ENCODE measurements at regions not wholly inside any gene's neighbourhood (a gene's known extent, or its start where the extent isn't known, plus 50 kb on each side); places are given as distances from the start of the nearest gene placed in this dataset.

- TF ChIP-seq IRF3 (IDR thresholded peaks at IDR 0.05; ENCODE audit: low read depth, low read length): no peak
- TF ChIP-seq TAF1 (IDR thresholded peaks at IDR 0.05; ENCODE audit: borderline replicate concordance, low read depth, low read length): no peak
- TF ChIP-seq PBX3 (IDR thresholded peaks at IDR 0.05): no peak
- TF ChIP-seq YY1 (IDR thresholded peaks at IDR 0.05; ENCODE audit: low read depth): no peak
- TF ChIP-seq EZH2phosphoT487 (IDR thresholded peaks at IDR 0.05; ENCODE audit: borderline replicate concordance, low read depth): no peak
- no peak for TF ChIP-seq GATA2 (CRISPR knock-in tag; IDR thresholded peaks at IDR 0.05)
- TF ChIP-seq JUND (IDR thresholded peaks at IDR 0.05): no peak
- ChIA-PET CTCF (interaction anchor here (1.3 to 1.9 kb wide), 3 partner anchors 11 to 71 kb away, joined by 3 to 7 read pairs (median 3); no protein-coding TSS in a partner anchor), POLR2A (no interaction called here)
- no peaks in the 10 kb centered on the region for H3K9me2 ChIP-seq
- DNase-seq: no peak
- no peak overlapping the region for H3K4me2 ChIP-seq
- H3F3A ChIP-seq (replicated peaks; ENCODE audit: insufficient read depth): peaks cover 20% of the 10 kb centered on the region
- peaks cover 0 to 10% of the 10 kb centered on the region in 2 experiments; a peak in 2 of 4 replicates for H3K4me1 ChIP-seq (ENCODE audit: control insufficient read depth in 1 of 2, insufficient read depth in 2 of 2, low read depth in 1 of 2, low read length in 1 of 2)
- H3K9ac ChIP-seq: no peak overlapping the region
- no peaks in the 10 kb centered on the region for H3K79me2 ChIP-seq (ENCODE audit: insufficient read depth)
- WGBS (ENCODE audit: low lambda C conversion rate): 29% methylated on average over 3 of the region's 3 CpGs
- H3K27ac ChIP-seq (ENCODE audit: low read depth in 2 of 2, low read length in 1 of 2): no peak overlapping the region
- H4K20me1 ChIP-seq (ENCODE audit: insufficient read depth): no peaks in the 10 kb centered on the region
- H3K4me3 ChIP-seq (ENCODE audit: low read depth in 2 of 2, low read length in 1 of 2): no peak overlapping the region
- no peaks in the 10 kb centered on the region for H3K27me3 ChIP-seq (ENCODE audit: insufficient read depth)
- H3K9me3 ChIP-seq: no peaks in the 10 kb centered on the region
- H2AFZ ChIP-seq (ENCODE audit: low read depth): no peak overlapping the region
- H3K36me3 ChIP-seq (replicated peaks in 1 of 2; ENCODE audit: control insufficient read depth in 1 of 2, insufficient read depth in 2 of 2, low read length in 1 of 2): no peaks in the 10 kb centered on the region
Measured at GRCh38 chr14:54104601-54105145, 148.0 kb upstream of the BMP4 start.

GRCh38 chr14:54105406-54105805, 148.8 kb upstream of the BMP4 start:
- 72% methylated on average over 2 of the region's 2 CpGs for WGBS (ENCODE audit: low lambda C conversion rate)
- no peak overlapping the region for H2AFZ ChIP-seq (ENCODE audit: low read depth)
- TF ChIP-seq TAF1 (IDR thresholded peaks at IDR 0.05; ENCODE audit: borderline replicate concordance, low read depth, low read length): no peak
- no peak for TF ChIP-seq SIN3A (IDR thresholded peaks at IDR 0.05; ENCODE audit: borderline replicate concordance, low read depth, low read length)
- no peak for TF ChIP-seq EP300 (IDR thresholded peaks at IDR 0.05; ENCODE audit: borderline replicate concordance in 1 of 2, low read depth in 1 of 2, low read length in 1 of 2)
- no peak for TF ChIP-seq POLR2AphosphoS5 (IDR thresholded peaks at IDR 0.05; ENCODE audit: low read depth, low read length)
- TF ChIP-seq SMC3 (IDR thresholded peaks at IDR 0.05; ENCODE audit: low read depth, low read length): no peak
- TF ChIP-seq RXRA (IDR thresholded peaks at IDR 0.05; ENCODE audit: borderline replicate concordance, low read depth): no peak
- no peak for TF ChIP-seq TEAD4 (IDR thresholded peaks at IDR 0.05; ENCODE audit: borderline replicate concordance, insufficient read depth)
- no peak for TF ChIP-seq MAX (IDR thresholded peaks at IDR 0.05; ENCODE audit: low read depth)
- TF ChIP-seq CHD2 (IDR thresholded peaks at IDR 0.05; ENCODE audit: low read length, partially characterized antibody): no peak
- no peak for TF ChIP-seq GATA2 (CRISPR knock-in tag; IDR thresholded peaks at IDR 0.05)
- TF ChIP-seq YY1 (IDR thresholded peaks at IDR 0.05; ENCODE audit: low read depth): no peak
- no peak for TF ChIP-seq RFX5 (IDR thresholded peaks at IDR 0.05; ENCODE audit: low read length)
- TF ChIP-seq FOXM1 (IDR thresholded peaks at IDR 0.05; ENCODE audit: low read depth): no peak
- TF ChIP-seq ZBTB33 (IDR thresholded peaks at IDR 0.05; ENCODE audit: borderline replicate concordance, low read depth): no peak
- no peak for TF ChIP-seq RAD21 (IDR thresholded peaks at IDR 0.05; ENCODE audit: low read length)
- TF ChIP-seq PBX3 (IDR thresholded peaks at IDR 0.05): no peak
- no peaks in the 10 kb centered on the region for H3K9me3 ChIP-seq
- H3K36me3 ChIP-seq (replicated peaks in 1 of 2; ENCODE audit: control insufficient read depth in 1 of 2, insufficient read depth in 2 of 2, low read length in 1 of 2): no peaks in the 10 kb centered on the region
- no peak overlapping the region for H3K4me3 ChIP-seq (ENCODE audit: low read depth in 2 of 2, low read length in 1 of 2)
- no peaks in the 10 kb centered on the region for H3K79me2 ChIP-seq (ENCODE audit: insufficient read depth)
- no peaks in the 10 kb centered on the region for H3K9me2 ChIP-seq
- H3K27me3 ChIP-seq (ENCODE audit: insufficient read depth): no peaks in the 10 kb centered on the region
- peaks cover 0 to 10% of the 10 kb centered on the region in 2 experiments; a peak in 2 of 4 replicates for H3K4me1 ChIP-seq (ENCODE audit: control insufficient read depth in 1 of 2, insufficient read depth in 2 of 2, low read depth in 1 of 2, low read length in 1 of 2)
- no peak overlapping the region for H3K4me2 ChIP-seq
- no peak overlapping the region for H3K9ac ChIP-seq
- H4K20me1 ChIP-seq (ENCODE audit: insufficient read depth): no peaks in the 10 kb centered on the region
- H3F3A ChIP-seq (replicated peaks; ENCODE audit: insufficient read depth): peaks cover 25% of the 10 kb centered on the region
- H3K27ac ChIP-seq (ENCODE audit: low read depth in 2 of 2, low read length in 1 of 2): no peak overlapping the region
- POLR2A ChIA-PET: no interaction called here
- no peak for DNase-seq
- CTCF ChIA-PET: interaction anchor here (1.3 to 1.9 kb wide), 3 partner anchors 10 to 70 kb away, joined by 3 to 7 read pairs (median 3); no protein-coding TSS in a partner anchor

All from SK-N-SH (cell line).